ENCODE measurements at regions not wholly inside any gene's neighbourhood (a gene's known extent, or its start where the extent isn't known, plus 50 kb on each side); places are given as distances from the start of the nearest gene placed in this dataset.

GRCh38 chr13:63944911-63945310 is 2529.3 kb upstream of the PCDH20 start:
- DNase-seq (ENCODE audit: low read depth): no peak

- no peak for DNase-seq (ENCODE audit: low read depth)
These were observed 2526.7 kb upstream of the PCDH20 start for GRCh38 chr13:63942372-63942771.

- no peak for DNase-seq (ENCODE audit: low read depth)
These were observed 2523.2 kb upstream of the PCDH20 start for GRCh38 chr13:63938851-63939250.

- DNase-seq (ENCODE audit: low read depth): no peak
These were observed 2494.9 kb upstream of the PCDH20 start for GRCh38 chr13:63910511-63910910.

GRCh38 chr13:63909726-63910375 is 2494.2 kb upstream of the PCDH20 start:
- DNase-seq (ENCODE audit: low read depth): no peak

GRCh38 chr13:63902141-63902540 is 2486.5 kb upstream of the PCDH20 start:
- no peak for DNase-seq (ENCODE audit: low read depth)

GRCh38 chr13:63901630-63902029 is 2486.0 kb upstream of the PCDH20 start:
- no peak for DNase-seq (ENCODE audit: low read depth)

- DNase-seq (ENCODE audit: low read depth): no peak
These were observed 2484.8 kb upstream of the PCDH20 start for GRCh38 chr13:63900406-63900805.

GRCh38 chr13:63896321-63896720 is 2480.7 kb upstream of the PCDH20 start:
- no peak for DNase-seq (ENCODE audit: low read depth)

GRCh38 chr13:63882052-63882451 is 2466.4 kb upstream of the PCDH20 start:
- no peak for DNase-seq (ENCODE audit: low read depth)

- no peak for DNase-seq (ENCODE audit: low read depth)
These were observed 2465.1 kb upstream of the PCDH20 start for GRCh38 chr13:63880705-63881104.

GRCh38 chr13:63873936-63874335 is 2458.3 kb upstream of the PCDH20 start:
- no peak for DNase-seq (ENCODE audit: low read depth)

- no peak for DNase-seq (ENCODE audit: low read depth)
These were observed 2448.7 kb upstream of the PCDH20 start for GRCh38 chr13:63864171-63864902.

- DNase-seq (ENCODE audit: low read depth): no peak
These were observed 2439.9 kb upstream of the PCDH20 start for GRCh38 chr13:63855457-63856118.

GRCh38 chr13:63853816-63854215 is 2438.2 kb upstream of the PCDH20 start:
- DNase-seq (ENCODE audit: low read depth): no peak

GRCh38 chr13:63851526-63851925 is 2435.9 kb upstream of the PCDH20 start:
- no peak for DNase-seq (ENCODE audit: low read depth)

GRCh38 chr13:63843766-63844699 is 2428.4 kb upstream of the PCDH20 start:
- no peak for DNase-seq (ENCODE audit: low read depth)

- no peak for DNase-seq (ENCODE audit: low read depth)
These were observed 2426.5 kb upstream of the PCDH20 start for GRCh38 chr13:63842102-63842501.

GRCh38 chr13:63840551-63841421 is 2425.1 kb upstream of the PCDH20 start:
- DNase-seq (ENCODE audit: low read depth): no peak

- no peak for DNase-seq (ENCODE audit: low read depth)
These were observed 2422.9 kb upstream of the PCDH20 start for GRCh38 chr13:63838366-63839110.

All from CMK (cell line).